ENCODE measurements at regions not wholly inside any gene's neighbourhood (a gene's known extent, or its start where the extent isn't known, plus 50 kb on each side); places are given as distances from the start of the nearest gene placed in this dataset.

- TF ChIP-seq FOS (IDR thresholded peaks at IDR 0.05; ENCODE audit: borderline replicate concordance, insufficient read depth, low read length) (no peak), CTCF (IDR thresholded peaks at IDR 0.05; ENCODE audit: extremely low read depth in 1 of 2, insufficient read depth in 1 of 2, low read depth in 1 of 2, low read length in 2 of 2) (no peak)
Measured at GRCh38 chr15:22231603-22232002, 151.3 kb downstream of the OR4M2 start.
